Neural progenitor cell (in vitro differentiated cells): ENCODE measurements at regions not wholly inside any gene's neighbourhood (a gene's known extent, or its start where the extent isn't known, plus 50 kb on each side); places are given as distances from the start of the nearest gene placed in this dataset.

ENCODE experiments used
- EZH2 ChIP-seq: fragments of 200-600 bp; sonication (generic); IDR thresholded peaks from 2 replicates; pipeline ENCODE4 v1.6.1; 2017; ENCODE audit warnings: antibody characterized with exemption, mild to moderate bottlenecking, moderate library complexity
- TF ChIP-seq, protein P1 (sequence below): fragments of 200-600 bp; sonication (generic); IDR thresholded peaks from 2 replicates; pipeline ENCODE4 v1.5.1; 2017; ENCODE audit warnings: antibody characterized with exemption, mild to moderate bottlenecking

DNA sequence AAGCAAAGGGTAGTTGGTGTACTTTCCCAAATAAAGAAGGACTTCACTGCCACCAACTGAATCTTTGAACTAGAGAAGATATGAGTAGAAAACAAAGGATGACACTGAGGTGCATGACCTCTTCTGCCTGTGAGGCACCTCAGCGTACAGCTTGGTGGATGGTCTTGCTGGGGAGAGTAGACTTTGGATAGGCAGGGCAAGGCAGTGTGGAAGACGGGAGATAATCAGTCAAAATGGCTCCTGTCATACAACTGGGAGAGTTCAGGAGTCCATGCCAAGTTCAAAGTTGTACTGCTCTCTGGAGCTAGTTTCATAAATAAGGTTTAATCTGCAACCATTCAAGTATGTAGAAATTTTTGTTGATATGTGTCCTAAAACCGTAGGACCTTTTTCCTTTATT is 143.4 kb downstream of the BARHL2 start:
- TF ChIP-seq, protein P1, sequence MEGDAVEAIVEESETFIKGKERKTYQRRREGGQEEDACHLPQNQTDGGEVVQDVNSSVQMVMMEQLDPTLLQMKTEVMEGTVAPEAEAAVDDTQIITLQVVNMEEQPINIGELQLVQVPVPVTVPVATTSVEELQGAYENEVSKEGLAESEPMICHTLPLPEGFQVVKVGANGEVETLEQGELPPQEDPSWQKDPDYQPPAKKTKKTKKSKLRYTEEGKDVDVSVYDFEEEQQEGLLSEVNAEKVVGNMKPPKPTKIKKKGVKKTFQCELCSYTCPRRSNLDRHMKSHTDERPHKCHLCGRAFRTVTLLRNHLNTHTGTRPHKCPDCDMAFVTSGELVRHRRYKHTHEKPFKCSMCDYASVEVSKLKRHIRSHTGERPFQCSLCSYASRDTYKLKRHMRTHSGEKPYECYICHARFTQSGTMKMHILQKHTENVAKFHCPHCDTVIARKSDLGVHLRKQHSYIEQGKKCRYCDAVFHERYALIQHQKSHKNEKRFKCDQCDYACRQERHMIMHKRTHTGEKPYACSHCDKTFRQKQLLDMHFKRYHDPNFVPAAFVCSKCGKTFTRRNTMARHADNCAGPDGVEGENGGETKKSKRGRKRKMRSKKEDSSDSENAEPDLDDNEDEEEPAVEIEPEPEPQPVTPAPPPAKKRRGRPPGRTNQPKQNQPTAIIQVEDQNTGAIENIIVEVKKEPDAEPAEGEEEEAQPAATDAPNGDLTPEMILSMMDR = no peak
- TF ChIP-seq EZH2 = no peak
